ENCODE measurements at regions not wholly inside any gene's neighbourhood (a gene's known extent, or its start where the extent isn't known, plus 50 kb on each side); places are given as distances from the start of the nearest gene placed in this dataset.

DNA sequence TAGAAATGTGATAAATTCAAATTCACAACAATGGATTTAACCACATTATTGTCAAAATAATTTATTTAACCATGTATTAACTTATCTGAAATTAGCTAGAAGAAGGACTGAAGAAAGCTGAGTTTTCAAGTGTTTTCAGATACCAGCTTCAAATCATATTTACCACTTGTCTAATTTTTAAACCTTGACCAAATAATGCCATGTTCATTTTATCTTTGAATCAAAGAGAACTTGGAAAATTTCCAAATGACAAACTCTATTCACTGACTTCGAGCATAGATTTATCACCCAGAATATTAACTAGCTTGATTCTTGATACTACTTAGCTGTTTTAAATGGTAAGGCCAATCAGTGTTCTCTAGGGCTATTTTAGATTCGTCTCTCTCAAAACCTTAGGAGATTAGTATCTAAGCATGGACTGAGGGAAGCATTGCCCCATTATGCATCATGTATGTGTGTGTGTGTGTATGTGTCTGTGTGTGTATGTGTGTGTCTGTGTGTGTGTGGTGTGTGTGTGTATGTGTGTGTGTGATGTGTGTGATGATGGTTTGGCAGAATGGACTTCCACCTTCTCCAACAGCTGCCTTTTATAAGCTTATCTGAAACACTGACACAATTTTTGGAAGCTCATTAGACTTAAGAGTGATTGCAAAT, 667.5 kb upstream of the FANCL start:
- Histone ChIP-seq H3K9ac (no peak overlapping the region), H3F3A (ENCODE audit: insufficient read depth) (no peaks in the 10 kb centered on the region), H2AFZ (no peak overlapping the region), H4K20me1 (ENCODE audit: insufficient read depth) (no peaks in the 10 kb centered on the region), H3K79me2 (ENCODE audit: insufficient read depth) (no peaks in the 10 kb centered on the region), H3K36me3 (ENCODE audit: low read depth) (no peaks in the 10 kb centered on the region), H3K27ac (no peak overlapping the region), H3K4me3 (no peak overlapping the region), H3K4me1 (ENCODE audit: insufficient read depth) (no peaks in the 10 kb centered on the region), H3K4me2 (ENCODE audit: unreplicated experiment) (no peak overlapping the region), H3K9me2 (ENCODE audit: insufficient read depth) (no peaks in the 10 kb centered on the region), H3K27me3 (replicated peaks; ENCODE audit: insufficient read depth) (no peaks in the 10 kb centered on the region), H3K9me3 (ENCODE audit: low read depth) (no peaks in the 10 kb centered on the region)
- in situ Hi-C loops (cut with MboI), result no loop called here
- WGBS, 2 experiments (ENCODE audit: low coverage in 1 of 2, low lambda C conversion rate in 2 of 2, missing lambda C conversion rate in 2 of 2), result 46 to 57% methylated on average over 2 of the region's 2 CpGs
- no peak for DNase-seq
- no peak for TF ChIP-seq EZH2 (IDR thresholded peaks at IDR 0.05; ENCODE audit: insufficient read depth, poor library complexity, severe bottlenecking)
- TF ChIP-seq EZH2phosphoT487 (IDR thresholded peaks at IDR 0.05; ENCODE audit: insufficient read depth, low read depth), result no peak

DNA sequence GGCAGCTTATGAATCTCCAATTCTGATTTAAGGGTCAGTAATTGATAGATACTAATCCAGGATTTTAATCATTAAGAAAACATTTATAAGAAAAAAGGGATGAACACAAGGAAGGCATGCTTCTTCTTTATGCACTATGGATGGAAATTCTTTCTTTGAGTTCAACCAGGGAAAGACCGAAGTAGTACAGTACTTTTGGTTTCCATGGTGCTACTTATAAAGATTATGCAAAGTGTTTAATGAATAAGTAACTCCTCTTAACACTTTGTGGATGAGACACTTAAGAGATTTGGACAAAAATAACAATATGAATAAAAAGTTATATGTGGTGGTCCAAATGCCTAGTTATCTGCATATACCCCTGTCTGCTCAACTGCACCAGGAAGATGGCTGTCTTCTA, 666.5 kb upstream of the FANCL start:
- Histone ChIP-seq H3K9me2 (ENCODE audit: insufficient read depth) (no peaks in the 10 kb centered on the region), H3K27ac (no peak overlapping the region), H3K4me2 (ENCODE audit: unreplicated experiment) (no peak overlapping the region), H2AFZ (no peak overlapping the region), H3K9me3 (ENCODE audit: low read depth) (no peaks in the 10 kb centered on the region), H3K4me1 (ENCODE audit: insufficient read depth) (no peaks in the 10 kb centered on the region), H3K79me2 (ENCODE audit: insufficient read depth) (no peaks in the 10 kb centered on the region), H3K27me3 (replicated peaks; ENCODE audit: insufficient read depth) (no peaks in the 10 kb centered on the region), H3K9ac (no peak overlapping the region), H3K4me3 (no peak overlapping the region), H3K36me3 (ENCODE audit: low read depth) (no peaks in the 10 kb centered on the region), H4K20me1 (ENCODE audit: insufficient read depth) (no peaks in the 10 kb centered on the region), H3F3A (ENCODE audit: insufficient read depth) (no peaks in the 10 kb centered on the region)
- in situ Hi-C loops (cut with MboI), result no loop called here
- WGBS, 2 experiments (ENCODE audit: low coverage in 1 of 2, low lambda C conversion rate in 2 of 2, missing lambda C conversion rate in 2 of 2), result 71 to 82% methylated on average over 1 of the region's 1 CpG
- TF ChIP-seq EZH2phosphoT487 (IDR thresholded peaks at IDR 0.05; ENCODE audit: insufficient read depth, low read depth) (no peak), EZH2 (IDR thresholded peaks at IDR 0.05; ENCODE audit: insufficient read depth, poor library complexity, severe bottlenecking) (no peak)
- DNase-seq, result no peak

DNA sequence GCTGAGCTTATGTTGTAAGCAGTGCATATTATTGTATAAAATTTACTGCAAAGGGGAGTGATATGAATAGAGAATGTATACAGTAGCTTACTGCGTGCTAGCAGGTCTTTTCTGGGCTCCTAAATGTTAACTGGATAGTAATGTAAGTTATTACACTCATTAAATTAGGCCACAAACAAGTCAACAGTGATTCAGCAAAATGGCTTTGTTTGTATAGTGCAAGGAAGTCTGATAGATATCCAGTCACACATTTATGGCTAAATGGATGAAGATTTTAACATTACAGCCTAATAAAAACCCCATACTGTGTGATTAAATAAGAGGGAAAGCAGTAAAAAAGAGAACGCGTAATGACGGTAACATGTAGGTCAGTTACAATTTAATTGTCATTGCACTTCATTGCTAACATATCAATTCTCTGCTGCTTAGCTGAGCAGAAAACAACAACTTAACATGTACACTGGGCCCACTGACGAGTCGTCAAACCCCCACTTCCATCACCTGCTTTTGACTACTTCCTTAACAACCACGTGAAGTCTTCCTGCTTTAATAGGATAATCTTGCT, 665.0 kb upstream of the FANCL start:
- no peaks in the 10 kb centered on the region for H4K20me1 ChIP-seq (ENCODE audit: insufficient read depth)
- TF ChIP-seq EZH2phosphoT487 (IDR thresholded peaks at IDR 0.05; ENCODE audit: insufficient read depth, low read depth) (no peak), EZH2 (IDR thresholded peaks at IDR 0.05; ENCODE audit: insufficient read depth, poor library complexity, severe bottlenecking) (no peak)
- H3K36me3 ChIP-seq (ENCODE audit: low read depth), result no peaks in the 10 kb centered on the region
- H3K4me2 ChIP-seq (ENCODE audit: unreplicated experiment), result no peak overlapping the region
- H3K27me3 ChIP-seq (replicated peaks; ENCODE audit: insufficient read depth), result no peaks in the 10 kb centered on the region
- H3K9me2 ChIP-seq (ENCODE audit: insufficient read depth), result no peaks in the 10 kb centered on the region
- no peak for DNase-seq
- H3K9me3 ChIP-seq (ENCODE audit: low read depth), result no peaks in the 10 kb centered on the region
- H3K4me1 ChIP-seq (ENCODE audit: insufficient read depth), result no peaks in the 10 kb centered on the region
- H2AFZ ChIP-seq, result no peak overlapping the region
- no peak overlapping the region for H3K27ac ChIP-seq
- no peaks in the 10 kb centered on the region for H3K79me2 ChIP-seq (ENCODE audit: insufficient read depth)
- H3F3A ChIP-seq (ENCODE audit: insufficient read depth), result no peaks in the 10 kb centered on the region
- WGBS, 2 experiments (ENCODE audit: low coverage in 1 of 2, low lambda C conversion rate in 2 of 2, missing lambda C conversion rate in 2 of 2), result 89 to 92% methylated on average over 7 of the region's 7 CpGs
- no peak overlapping the region for H3K4me3 ChIP-seq
- in situ Hi-C loops (cut with MboI), result no loop called here
- H3K9ac ChIP-seq, result no peak overlapping the region

GRCh38 chr2:58904095-58904494, 663.0 kb upstream of the FANCL start:
- TF ChIP-seq EZH2phosphoT487 (IDR thresholded peaks at IDR 0.05; ENCODE audit: insufficient read depth, low read depth) (no peak), EZH2 (IDR thresholded peaks at IDR 0.05; ENCODE audit: insufficient read depth, poor library complexity, severe bottlenecking) (no peak)
- H3K9me3 ChIP-seq (ENCODE audit: low read depth), result no peaks in the 10 kb centered on the region
- peaks cover 12% of the 10 kb centered on the region; the same call in 1 of the 2 replicates for H3F3A ChIP-seq (ENCODE audit: insufficient read depth)
- no peaks in the 10 kb centered on the region for H3K9me2 ChIP-seq (ENCODE audit: insufficient read depth)
- no peak overlapping the region for H2AFZ ChIP-seq
- H3K27ac ChIP-seq, result no peak overlapping the region
- no peaks in the 10 kb centered on the region for H4K20me1 ChIP-seq (ENCODE audit: insufficient read depth)
- no peaks in the 10 kb centered on the region for H3K36me3 ChIP-seq (ENCODE audit: low read depth)
- WGBS, 2 experiments (ENCODE audit: low coverage in 1 of 2, low lambda C conversion rate in 2 of 2, missing lambda C conversion rate in 2 of 2), result 97 to 100% methylated on average over 1 of the region's 1 CpG
- H3K4me1 ChIP-seq (ENCODE audit: insufficient read depth), result peaks cover 16% of the 10 kb centered on the region
- in situ Hi-C loops (cut with MboI), result no loop called here
- no peaks in the 10 kb centered on the region for H3K79me2 ChIP-seq (ENCODE audit: insufficient read depth)
- H3K4me3 ChIP-seq, result no peak overlapping the region
- H3K9ac ChIP-seq, result no peak overlapping the region
- no peak for DNase-seq
- H3K27me3 ChIP-seq (replicated peaks; ENCODE audit: insufficient read depth), result no peaks in the 10 kb centered on the region
- no peak overlapping the region for H3K4me2 ChIP-seq (ENCODE audit: unreplicated experiment)

Data from GM23248 (cell line).